HepG2 (cell line): ENCODE measurements at regions not wholly inside any gene's neighbourhood (a gene's known extent, or its start where the extent isn't known, plus 50 kb on each side); places are given as distances from the start of the nearest gene placed in this dataset.

Experiments used
- GABPA ChIP-seq, 2 experiments: IDR thresholded peaks; 2 replicates each; pipeline ENCODE4 v1.6.1; 2011 to 2016; ENCODE audit warnings: low read depth in 2 of 2, low read length in 1 of 2, missing biosample characterization in 1 of 2, missing genetic modification characterization in 1 of 2
- SMARCE1 ChIP-seq: fragments of 450-650 bp; IDR thresholded peaks from 2 replicates; pipeline ENCODE4 v1.6.1; 2017; ENCODE audit warnings: borderline replicate concordance
- TGIF2 ChIP-seq: IDR thresholded peaks from 2 replicates; pipeline ENCODE4 v1.6.1; 2016; ENCODE audit warnings: control low read depth, missing compliant biosample characterization
- ZNF180 ChIP-seq: sonication (generic); formaldehyde crosslinking; IDR thresholded peaks from 2 replicates; pipeline ENCODE4 v1.4.0; 2020; ENCODE audit warnings: low read depth, missing genetic modification reagents, borderline replicate concordance

DNA sequence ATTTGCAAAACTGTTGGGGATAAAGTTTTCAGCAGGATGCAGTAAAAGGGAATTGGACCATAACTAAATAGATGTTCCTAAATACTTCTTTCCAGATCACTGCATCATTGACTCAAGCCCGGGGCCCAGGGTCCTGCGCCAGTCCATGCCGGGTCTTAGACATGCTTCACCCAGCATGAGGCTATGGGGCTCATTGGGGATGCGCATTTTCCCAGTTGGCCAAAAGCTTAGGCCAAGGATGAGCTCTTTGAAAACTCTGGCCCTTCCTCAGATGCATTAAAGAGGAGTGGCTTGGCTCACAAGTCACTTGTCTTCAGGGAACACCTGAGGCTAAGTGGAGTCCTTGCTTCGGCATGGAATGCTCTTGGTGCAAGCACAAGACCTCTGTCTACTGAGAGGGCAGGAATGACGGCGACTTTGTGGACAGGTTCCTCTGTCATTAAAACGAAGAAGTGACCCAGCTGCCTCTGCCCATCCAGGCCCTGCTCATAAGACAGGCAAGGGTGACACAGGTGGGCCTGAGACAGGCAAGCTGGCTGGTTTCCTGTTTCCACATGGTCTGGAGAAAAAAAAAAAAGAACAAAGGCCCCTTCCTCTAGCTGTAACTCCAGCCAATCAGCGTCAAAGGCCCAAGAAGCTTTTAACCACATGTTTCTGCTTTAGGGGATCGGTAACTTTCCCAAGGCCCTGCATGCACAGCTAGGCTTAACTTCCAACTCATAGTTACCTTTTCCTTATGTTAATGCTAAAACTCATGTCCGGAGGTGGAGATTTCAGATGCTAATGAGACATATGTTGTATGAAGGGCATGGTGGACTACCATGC, 81.4 kb upstream of the CDH4 start:
- TF ChIP-seq ZNF180 (CRISPR knock-in tag): no peak
- TF ChIP-seq TGIF2 (CRISPR knock-in tag): no peak
- no peak for TF ChIP-seq GABPA (IDR thresholded peaks at IDR 0.05; ENCODE audit: low read depth, low read length)
- no peak for TF ChIP-seq GABPA (CRISPR knock-in tag; IDR thresholded peaks at IDR 0.05; ENCODE audit: low read depth)
- TF ChIP-seq SMARCE1: no peak
